GM21526 (cell line): ENCODE measurements at regions not wholly inside any gene's neighbourhood (a gene's known extent, or its start where the extent isn't known, plus 50 kb on each side); places are given as distances from the start of the nearest gene placed in this dataset.

Experiments
- ATAC-seq: cut with Tn5 transposase; IDR thresholded peaks from one replicate; pipeline ENCODE4 v1.9.1; 2021; ENCODE audit warnings: moderate library complexity; ENCODE audit not compliant: unreplicated experiment, low FRiP score

- ATAC-seq, result no peak
Measured at GRCh38 chr2:120598416-120598815, 137.3 kb upstream of the GLI2 start.

GRCh38 chr2:120599072-120599471, 136.6 kb upstream of the GLI2 start:
- no peak for ATAC-seq

GRCh38 chr2:120599656-120600055, 136.0 kb upstream of the GLI2 start:
- ATAC-seq, result no peak

- ATAC-seq, result no peak
Measured at GRCh38 chr2:120600335-120600734, 135.3 kb upstream of the GLI2 start.

- no peak for ATAC-seq
Measured at GRCh38 chr2:120600786-120601185, 134.9 kb upstream of the GLI2 start.

- ATAC-seq, result no peak
Measured at GRCh38 chr2:120601566-120601965, 134.1 kb upstream of the GLI2 start.

DNA sequence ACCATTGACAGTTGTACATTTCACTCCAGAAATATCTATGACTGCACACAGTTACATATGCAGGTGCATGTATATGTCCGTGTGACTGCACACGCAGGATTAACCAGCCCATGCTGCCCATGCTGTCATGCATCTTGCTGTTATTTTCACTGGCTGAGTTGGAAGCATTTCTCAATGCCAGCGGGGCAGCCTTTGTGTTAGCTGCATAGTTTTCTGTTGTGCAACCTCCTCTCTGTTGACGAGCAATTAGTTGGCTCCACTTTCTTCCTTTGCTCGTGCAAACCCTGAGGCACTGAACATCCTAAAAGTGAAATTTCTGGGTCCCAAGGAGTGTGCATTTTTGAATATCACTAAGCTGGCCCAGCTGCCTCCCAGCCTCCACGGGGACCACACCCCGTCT, 133.4 kb upstream of the GLI2 start:
- ATAC-seq, result no peak

GRCh38 chr2:120604767-120605166, 130.9 kb upstream of the GLI2 start:
- ATAC-seq, result no peak

DNA sequence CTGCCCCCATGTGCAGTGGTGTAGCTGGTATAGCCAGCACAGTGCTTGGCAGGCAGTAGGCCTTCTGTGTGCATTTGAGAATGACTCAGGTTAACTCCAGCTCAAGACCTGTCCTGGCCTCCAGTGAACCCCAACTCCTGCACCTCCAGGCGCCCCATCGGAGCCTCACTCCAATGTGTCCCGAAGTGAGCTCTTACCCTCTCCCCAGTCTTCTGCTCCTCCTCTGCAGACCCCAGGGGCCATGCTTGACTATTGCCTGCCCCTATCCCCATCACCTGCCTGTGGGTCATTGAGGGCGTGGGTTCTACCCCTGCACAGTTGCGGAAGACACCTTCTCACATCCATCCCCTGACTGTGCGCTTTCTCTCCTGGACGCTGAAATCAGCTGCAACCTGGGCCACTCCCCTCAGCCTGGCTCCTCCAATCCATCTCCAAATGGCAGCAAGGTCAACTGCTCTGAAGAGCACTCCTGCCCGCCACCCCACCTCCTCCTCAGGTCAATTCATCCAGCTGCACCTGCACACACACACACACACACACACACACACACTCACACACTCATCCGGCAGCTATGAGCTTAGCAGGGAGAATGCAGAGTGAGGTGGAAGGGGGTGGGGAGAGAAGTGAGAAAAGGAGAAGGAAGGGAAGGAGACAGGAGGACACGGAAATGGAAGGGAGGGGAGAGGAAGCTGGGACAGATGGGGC, 130.3 kb upstream of the GLI2 start:
- no peak for ATAC-seq

DNA sequence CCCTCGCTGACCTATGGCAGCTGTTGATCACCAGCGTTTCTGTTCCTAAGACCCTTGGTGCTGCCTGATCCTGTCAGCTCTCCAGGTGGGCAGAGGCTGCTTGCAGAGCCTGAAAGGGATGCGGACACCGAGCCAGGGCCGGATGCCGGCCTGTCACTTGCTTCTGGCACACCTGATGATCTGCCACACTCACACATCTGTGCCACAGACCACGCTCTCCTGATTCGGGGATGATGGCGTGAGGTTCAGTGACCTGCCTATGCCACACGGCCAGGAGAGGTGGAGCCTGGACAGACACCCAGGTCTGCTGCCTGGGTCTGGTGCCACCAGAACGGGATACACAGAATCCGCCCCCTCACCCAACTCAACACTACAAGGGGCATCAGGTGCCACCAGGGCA, 129.4 kb upstream of the GLI2 start:
- ATAC-seq, result no peak

GRCh38 chr2:120606931-120607330, 128.7 kb upstream of the GLI2 start:
- no peak for ATAC-seq

GRCh38 chr2:120607506-120607905, 128.2 kb upstream of the GLI2 start:
- no peak for ATAC-seq

- ATAC-seq, result no peak
Measured at GRCh38 chr2:120607996-120608395, 127.7 kb upstream of the GLI2 start.

- ATAC-seq, result no peak
Measured at GRCh38 chr2:120609826-120610395, 125.8 kb upstream of the GLI2 start.

GRCh38 chr2:120611016-120611415, 124.7 kb upstream of the GLI2 start:
- ATAC-seq, result no peak

GRCh38 chr2:120611961-120612360, 123.7 kb upstream of the GLI2 start:
- no peak for ATAC-seq

DNA sequence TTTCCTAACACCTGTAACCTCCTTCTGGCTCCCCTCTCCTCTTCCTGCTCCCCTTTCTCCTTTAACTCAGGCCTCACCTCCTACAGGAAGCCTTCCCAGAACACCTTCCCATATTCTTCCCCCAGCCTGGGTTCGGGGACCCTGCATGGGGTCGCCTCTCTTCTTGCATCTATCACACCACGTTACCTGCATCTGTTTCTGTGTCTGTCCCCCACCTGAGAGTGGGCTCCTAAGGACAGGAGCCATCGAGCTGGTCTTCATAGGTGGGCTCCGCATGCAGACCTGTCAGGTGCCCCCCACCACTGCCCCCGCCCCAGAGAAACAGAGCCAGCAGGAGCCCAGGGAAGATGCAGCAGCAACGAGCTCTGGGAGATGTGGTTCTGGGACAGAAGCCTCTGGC, 123.2 kb upstream of the GLI2 start:
- no peak for ATAC-seq

GRCh38 chr2:120612931-120613330, 122.7 kb upstream of the GLI2 start:
- ATAC-seq, result no peak

- no peak for ATAC-seq
Measured at GRCh38 chr2:120613742-120614571, 121.7 kb upstream of the GLI2 start.

DNA sequence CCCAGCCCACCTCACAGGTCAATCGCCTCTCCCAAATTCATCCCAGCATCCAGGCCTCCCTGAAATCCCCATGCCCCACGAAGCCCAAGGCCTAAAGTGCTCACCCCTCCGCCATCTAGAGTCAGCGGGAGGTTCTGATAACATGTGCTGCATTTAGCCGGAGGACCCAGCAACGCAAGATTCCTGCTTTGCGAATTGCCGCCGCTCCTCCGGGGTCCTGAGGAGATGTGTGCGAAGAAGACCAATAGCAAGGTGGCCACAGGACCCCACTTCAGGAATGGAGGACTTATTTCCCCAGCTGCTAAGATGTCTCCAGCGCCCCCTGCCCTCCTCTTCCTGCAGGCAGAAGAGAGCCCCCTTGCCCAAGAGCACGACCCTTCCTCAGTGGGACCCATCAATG, 120.8 kb upstream of the GLI2 start:
- no peak for ATAC-seq

DNA sequence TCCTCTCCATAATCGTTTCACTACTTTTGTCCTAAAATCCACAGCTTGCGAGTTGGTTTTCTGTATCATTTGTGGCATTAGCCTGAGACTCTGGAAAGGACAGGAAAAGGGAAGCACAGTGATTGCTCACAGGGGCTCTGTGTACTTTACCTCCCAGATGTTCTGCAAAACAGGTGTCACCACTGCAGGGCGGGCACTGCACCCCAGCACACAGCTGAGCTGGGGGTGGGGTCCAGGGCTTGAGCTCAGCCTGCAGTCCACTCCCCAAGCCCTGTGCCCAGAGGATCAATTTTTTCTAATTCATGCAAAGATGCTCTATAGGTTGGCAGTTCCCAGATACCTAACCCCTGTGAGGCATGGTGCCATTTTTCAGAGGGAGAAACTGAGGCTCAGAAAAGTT, 119.4 kb upstream of the GLI2 start:
- no peak for ATAC-seq

DNA sequence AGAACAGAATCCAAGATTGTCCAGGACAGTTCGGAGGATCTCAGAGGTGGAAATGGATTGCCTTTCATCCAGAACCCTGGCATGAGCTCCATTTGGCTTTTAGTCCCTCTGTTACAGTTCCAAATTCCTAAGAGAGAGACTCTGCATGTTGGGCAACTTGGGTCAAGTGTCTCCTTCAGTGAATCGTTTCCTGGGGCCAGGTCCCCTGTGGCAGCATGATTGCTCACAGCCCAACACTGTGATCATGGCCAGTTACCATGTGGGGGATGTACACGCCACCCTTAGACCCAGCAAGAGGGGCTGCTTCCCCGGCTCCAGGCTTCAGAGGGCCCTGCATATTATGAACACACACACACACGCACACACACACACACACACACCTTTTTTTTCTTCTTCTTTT, 118.6 kb upstream of the GLI2 start:
- no peak for ATAC-seq
